ENCODE measurements at regions not wholly inside any gene's neighbourhood (a gene's known extent, or its start where the extent isn't known, plus 50 kb on each side); places are given as distances from the start of the nearest gene placed in this dataset.
A peak's percentile ranks its signal among the peaks of the same experiment; 100 is the strongest.

DNA sequence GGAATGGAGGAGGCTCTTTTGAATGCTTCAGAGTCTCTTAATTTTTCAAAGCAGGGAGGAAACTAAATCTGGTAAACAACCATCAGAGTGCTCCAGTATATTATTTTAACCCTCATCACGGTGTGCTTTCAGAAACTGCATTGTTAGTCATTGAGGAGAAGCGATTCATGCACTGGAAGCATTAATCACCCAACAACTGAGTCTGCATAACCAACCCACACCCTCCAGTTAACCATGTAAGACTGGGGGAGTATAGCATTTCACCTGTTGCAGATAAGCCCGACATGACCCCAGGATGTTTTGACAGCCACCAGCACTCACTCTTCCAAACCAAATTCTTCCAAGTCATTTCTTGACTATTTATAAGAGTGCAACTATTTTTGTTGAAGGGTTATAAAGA is 257.6 kb downstream of the GATA3 start:
- no peak overlapping the region for H3K27ac ChIP-seq (ENCODE audit: control insufficient read depth, insufficient read depth, low read length)
- no peaks in the 10 kb centered on the region for H3K9me1 ChIP-seq (ENCODE audit: control insufficient read depth, extremely low read depth, insufficient read depth, low read length)
- no peaks in the 10 kb centered on the region for H3K79me2 ChIP-seq (ENCODE audit: control insufficient read depth, insufficient read depth, low read length)
- TF ChIP-seq EZH2 (IDR thresholded peaks at IDR 0.05; ENCODE audit: low read length): no peak
- TF ChIP-seq, protein P1, sequence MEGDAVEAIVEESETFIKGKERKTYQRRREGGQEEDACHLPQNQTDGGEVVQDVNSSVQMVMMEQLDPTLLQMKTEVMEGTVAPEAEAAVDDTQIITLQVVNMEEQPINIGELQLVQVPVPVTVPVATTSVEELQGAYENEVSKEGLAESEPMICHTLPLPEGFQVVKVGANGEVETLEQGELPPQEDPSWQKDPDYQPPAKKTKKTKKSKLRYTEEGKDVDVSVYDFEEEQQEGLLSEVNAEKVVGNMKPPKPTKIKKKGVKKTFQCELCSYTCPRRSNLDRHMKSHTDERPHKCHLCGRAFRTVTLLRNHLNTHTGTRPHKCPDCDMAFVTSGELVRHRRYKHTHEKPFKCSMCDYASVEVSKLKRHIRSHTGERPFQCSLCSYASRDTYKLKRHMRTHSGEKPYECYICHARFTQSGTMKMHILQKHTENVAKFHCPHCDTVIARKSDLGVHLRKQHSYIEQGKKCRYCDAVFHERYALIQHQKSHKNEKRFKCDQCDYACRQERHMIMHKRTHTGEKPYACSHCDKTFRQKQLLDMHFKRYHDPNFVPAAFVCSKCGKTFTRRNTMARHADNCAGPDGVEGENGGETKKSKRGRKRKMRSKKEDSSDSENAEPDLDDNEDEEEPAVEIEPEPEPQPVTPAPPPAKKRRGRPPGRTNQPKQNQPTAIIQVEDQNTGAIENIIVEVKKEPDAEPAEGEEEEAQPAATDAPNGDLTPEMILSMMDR (optimal IDR thresholded peaks at IDR 0.05 in 1 of 3, IDR thresholded peaks at IDR 0.05 in 1 of 3, conservative IDR thresholded peaks at IDR 0.05 in 1 of 3; ENCODE audit: extremely low read depth in 1 of 3, insufficient read depth in 2 of 3, low read length in 3 of 3): no peak
- no peak overlapping the region for H3K4me3 ChIP-seq (ENCODE audit: control insufficient read depth in 2 of 3, extremely low read depth in 1 of 3, insufficient read depth in 2 of 3, low read depth in 1 of 3, low read length in 3 of 3)
- no peaks in the 10 kb centered on the region for H3K36me3 ChIP-seq (ENCODE audit: control insufficient read depth in 2 of 2, extremely low read depth in 1 of 2, insufficient read depth in 2 of 2, low read length in 2 of 2)
- no peak overlapping the region for H3K9ac ChIP-seq (ENCODE audit: control insufficient read depth, extremely low read depth, insufficient read depth, low read length)
- no peaks in the 10 kb centered on the region for H3K9me3 ChIP-seq (ENCODE audit: control insufficient read depth, low read depth, low read length)
- H2AFZ ChIP-seq (ENCODE audit: control insufficient read depth, low read length): no peak overlapping the region
- H3K4me2 ChIP-seq (ENCODE audit: control insufficient read depth, extremely low read depth, insufficient read depth, low read depth, low read length): no peak overlapping the region
- DNase-seq (ENCODE audit: low read depth, low spot score) (no peak), FAIRE-seq (no peak)
- no peaks in the 10 kb centered on the region for H3K27me3 ChIP-seq (ENCODE audit: control insufficient read depth, extremely low read depth, insufficient read depth, low read length)
- no peaks in the 10 kb centered on the region for H4K20me1 ChIP-seq (ENCODE audit: control insufficient read depth, extremely low read depth, insufficient read depth, low read length)
- no peaks in the 10 kb centered on the region for H3K4me1 ChIP-seq (ENCODE audit: control insufficient read depth, extremely low read depth, insufficient read depth, low read length)
- dilution Hi-C loops (cut with MboI; ENCODE audit: extremely low pct_ligation_motif_present, low sequenced_read_pairs): no loop called here

DNA sequence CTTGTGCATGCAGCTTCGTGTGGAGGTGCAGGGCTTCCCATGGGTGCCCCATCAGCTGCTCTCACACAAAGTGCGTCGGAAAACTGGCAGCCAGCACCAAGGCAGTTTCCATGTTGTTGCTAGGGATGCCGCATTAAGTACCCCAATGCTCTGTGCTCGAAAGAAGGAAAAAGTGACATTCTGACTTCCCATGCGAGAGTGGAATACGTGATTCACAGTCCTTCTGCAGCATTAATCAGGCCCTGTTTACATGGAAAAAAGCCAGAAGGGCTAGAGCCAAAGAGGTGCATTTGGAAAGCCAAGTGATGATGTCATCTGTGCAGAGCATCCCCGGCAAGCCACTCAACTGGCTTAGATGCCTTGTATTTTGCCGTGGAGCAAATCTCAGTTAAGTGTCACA is 258.3 kb downstream of the GATA3 start:
- H2AFZ ChIP-seq (ENCODE audit: control insufficient read depth, low read length): no peak overlapping the region

More for the DNA sequence above, 258.3 kb downstream of the GATA3 start:
- no peak overlapping the region for H3K4me3 ChIP-seq (ENCODE audit: control insufficient read depth in 2 of 3, extremely low read depth in 1 of 3, insufficient read depth in 2 of 3, low read depth in 1 of 3, low read length in 3 of 3)
- no peaks in the 10 kb centered on the region for H3K9me1 ChIP-seq (ENCODE audit: control insufficient read depth, extremely low read depth, insufficient read depth, low read length)
- no peak overlapping the region for H3K27ac ChIP-seq (ENCODE audit: control insufficient read depth, insufficient read depth, low read length)
- dilution Hi-C loops (cut with MboI; ENCODE audit: extremely low pct_ligation_motif_present, low sequenced_read_pairs): no loop called here
- H3K27me3 ChIP-seq (ENCODE audit: control insufficient read depth, extremely low read depth, insufficient read depth, low read length): no peaks in the 10 kb centered on the region
- no peaks in the 10 kb centered on the region for H3K4me1 ChIP-seq (ENCODE audit: control insufficient read depth, extremely low read depth, insufficient read depth, low read length)
- DNase-seq (ENCODE audit: low read depth, low spot score) (peak; percentile 11), FAIRE-seq (peak; percentile 67)
- no peak overlapping the region for H3K9ac ChIP-seq (ENCODE audit: control insufficient read depth, extremely low read depth, insufficient read depth, low read length)
- TF ChIP-seq, protein P1 (optimal IDR thresholded peaks at IDR 0.05 in 1 of 3, IDR thresholded peaks at IDR 0.05 in 1 of 3, conservative IDR thresholded peaks at IDR 0.05 in 1 of 3; ENCODE audit: extremely low read depth in 1 of 3, insufficient read depth in 2 of 3, low read length in 3 of 3): no peak
- no peak for TF ChIP-seq EZH2 (IDR thresholded peaks at IDR 0.05; ENCODE audit: low read length)
- H3K79me2 ChIP-seq (ENCODE audit: control insufficient read depth, insufficient read depth, low read length): no peaks in the 10 kb centered on the region
- H4K20me1 ChIP-seq (ENCODE audit: control insufficient read depth, extremely low read depth, insufficient read depth, low read length): no peaks in the 10 kb centered on the region
- no peak overlapping the region for H3K4me2 ChIP-seq (ENCODE audit: control insufficient read depth, extremely low read depth, insufficient read depth, low read depth, low read length)
- no peaks in the 10 kb centered on the region for H3K36me3 ChIP-seq (ENCODE audit: control insufficient read depth in 2 of 2, extremely low read depth in 1 of 2, insufficient read depth in 2 of 2, low read length in 2 of 2)
- no peaks in the 10 kb centered on the region for H3K9me3 ChIP-seq (ENCODE audit: control insufficient read depth, low read depth, low read length)
